ENCODE measurements at regions not wholly inside any gene's neighbourhood (a gene's known extent, or its start where the extent isn't known, plus 50 kb on each side); places are given as distances from the start of the nearest gene placed in this dataset.

- Mint-ChIP-seq H3K9me3 (ENCODE audit: low read depth, unreplicated experiment) (peaks cover 4% of the 10 kb centered on the region), H3K4me3 (ENCODE audit: low read depth, unreplicated experiment) (no peak overlapping the region), H3K4me1 (ENCODE audit: low read depth, unreplicated experiment) (no peaks in the 10 kb centered on the region), H3K36me3 (ENCODE audit: insufficient read depth, unreplicated experiment) (no peaks in the 10 kb centered on the region), H3K27ac (ENCODE audit: unreplicated experiment) (no peak overlapping the region), H3K27me3 (ENCODE audit: unreplicated experiment) (no peaks in the 10 kb centered on the region)
- intact Hi-C loops (cut with micrococcal nuclease; ENCODE audit: unreplicated experiment): no loop called here
- CTCF ChIA-PET: no interaction called here
- no peak for TF ChIP-seq CTCF (IDR thresholded peaks at IDR 0.05; ENCODE audit: unreplicated experiment)
- no peak for DNase-seq
- BruUV-seq (replicated peaks): no TSS peak
These were observed 372.5 kb downstream of the MAN2A1 start for GRCh38 chr5:110062246-110062645.

GRCh38 chr5:110063640-110064602 lies 374.2 kb downstream of the MAN2A1 start:
- CTCF ChIA-PET: no interaction called here
- BruUV-seq (replicated peaks): no TSS peak
- Mint-ChIP-seq H3K4me1 (ENCODE audit: low read depth, unreplicated experiment) (no peaks in the 10 kb centered on the region), H3K27ac (ENCODE audit: unreplicated experiment) (no peak overlapping the region), H3K4me3 (ENCODE audit: low read depth, unreplicated experiment) (no peak overlapping the region), H3K27me3 (ENCODE audit: unreplicated experiment) (no peaks in the 10 kb centered on the region), H3K36me3 (ENCODE audit: insufficient read depth, unreplicated experiment) (no peaks in the 10 kb centered on the region), H3K9me3 (ENCODE audit: low read depth, unreplicated experiment) (peaks cover 7% of the 10 kb centered on the region)
- no peak for DNase-seq
- intact Hi-C loops (cut with micrococcal nuclease; ENCODE audit: unreplicated experiment): no loop called here
- no peak for TF ChIP-seq CTCF (IDR thresholded peaks at IDR 0.05; ENCODE audit: unreplicated experiment)

- H3K27ac Mint-ChIP-seq (ENCODE audit: unreplicated experiment): no peak overlapping the region
- no peaks in the 10 kb centered on the region for H3K4me1 Mint-ChIP-seq (ENCODE audit: low read depth, unreplicated experiment)
- no peak overlapping the region for H3K4me3 Mint-ChIP-seq (ENCODE audit: low read depth, unreplicated experiment)
- H3K27me3 Mint-ChIP-seq (ENCODE audit: unreplicated experiment): no peaks in the 10 kb centered on the region
- DNase-seq: no peak
- H3K9me3 Mint-ChIP-seq (ENCODE audit: low read depth, unreplicated experiment): peaks cover 11% of the 10 kb centered on the region
- BruUV-seq (replicated peaks): no TSS peak
- no peak for TF ChIP-seq CTCF (IDR thresholded peaks at IDR 0.05; ENCODE audit: unreplicated experiment)
- CTCF ChIA-PET: no interaction called here
- intact Hi-C loops (cut with micrococcal nuclease; ENCODE audit: unreplicated experiment): no loop called here
- no peaks in the 10 kb centered on the region for H3K36me3 Mint-ChIP-seq (ENCODE audit: insufficient read depth, unreplicated experiment)
These were observed 375.0 kb downstream of the MAN2A1 start for GRCh38 chr5:110064603-110065268.

GRCh38 chr5:110070836-110071235 lies 381.1 kb downstream of the MAN2A1 start:
- H3K36me3 Mint-ChIP-seq (ENCODE audit: insufficient read depth, unreplicated experiment): no peaks in the 10 kb centered on the region
- intact Hi-C loops (cut with micrococcal nuclease; ENCODE audit: unreplicated experiment): no loop called here
- no peak overlapping the region for H3K27ac Mint-ChIP-seq (ENCODE audit: unreplicated experiment)
- peaks cover 24% of the 10 kb centered on the region for H3K9me3 Mint-ChIP-seq (ENCODE audit: low read depth, unreplicated experiment)
- CTCF ChIA-PET: no interaction called here
- no peaks in the 10 kb centered on the region for H3K4me1 Mint-ChIP-seq (ENCODE audit: low read depth, unreplicated experiment)
- DNase-seq: no peak
- no TSS peak for BruUV-seq (replicated peaks)
- no peak for TF ChIP-seq CTCF (IDR thresholded peaks at IDR 0.05; ENCODE audit: unreplicated experiment)
- H3K4me3 Mint-ChIP-seq (ENCODE audit: low read depth, unreplicated experiment): no peak overlapping the region
- H3K27me3 Mint-ChIP-seq (ENCODE audit: unreplicated experiment): no peaks in the 10 kb centered on the region

Data from Calu3 (cell line).